Inflammatory macrophage treated with lipopolysaccharide for 4 hours (primary cell): ENCODE measurements at regions not wholly inside any gene's neighbourhood (a gene's known extent, or its start where the extent isn't known, plus 50 kb on each side); places are given as distances from the start of the nearest gene placed in this dataset.

Experiments used
- DNase-seq: peaks from one replicate; pipeline ENCODE4 v3.0.0-alpha.2; 2020

GRCh38 chr11:41982975-41983374 is 523.5 kb upstream of the LRRC4C start:
- DNase-seq, result no peak

DNA sequence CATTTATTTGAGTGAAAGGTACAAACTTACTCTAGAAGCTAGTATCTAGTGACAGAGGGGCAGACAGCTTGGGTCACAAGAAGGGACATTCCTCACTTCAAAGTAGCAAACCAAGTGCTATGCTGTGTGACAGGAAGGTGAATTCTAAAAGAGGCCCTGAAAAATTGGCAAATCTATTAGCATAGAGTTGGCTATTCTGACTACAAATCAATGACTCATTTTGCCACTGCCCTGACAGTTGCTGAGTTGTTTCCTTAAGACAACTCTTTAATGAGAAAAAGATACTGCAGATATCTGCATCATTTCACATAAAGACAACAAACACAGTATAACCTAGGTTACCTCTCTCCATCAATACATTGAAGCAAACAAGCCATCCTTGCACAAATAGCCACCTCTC is 524.0 kb upstream of the LRRC4C start:
- DNase-seq, result no peak

GRCh38 chr11:41984023-41984422 is 524.6 kb upstream of the LRRC4C start:
- DNase-seq, result no peak

DNA sequence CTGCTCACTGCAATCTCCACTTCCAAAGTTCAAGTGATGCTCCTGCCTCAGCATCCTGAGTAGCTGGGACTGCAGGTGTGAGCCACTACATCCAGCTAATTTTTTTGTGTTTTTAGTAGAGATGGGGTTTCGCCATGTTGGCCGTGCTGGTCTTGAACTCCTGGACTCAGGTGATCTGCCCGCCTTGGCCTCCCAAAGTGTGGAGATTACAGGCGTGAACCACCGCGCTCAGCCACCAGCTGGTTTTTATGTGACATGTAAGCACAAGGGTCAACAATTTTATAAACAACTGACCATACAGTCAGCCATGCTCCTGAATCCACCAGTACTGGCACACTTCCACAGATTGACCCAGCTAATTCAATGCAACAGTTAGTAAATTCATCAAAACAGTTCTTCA is 526.3 kb upstream of the LRRC4C start:
- no peak for DNase-seq

DNA sequence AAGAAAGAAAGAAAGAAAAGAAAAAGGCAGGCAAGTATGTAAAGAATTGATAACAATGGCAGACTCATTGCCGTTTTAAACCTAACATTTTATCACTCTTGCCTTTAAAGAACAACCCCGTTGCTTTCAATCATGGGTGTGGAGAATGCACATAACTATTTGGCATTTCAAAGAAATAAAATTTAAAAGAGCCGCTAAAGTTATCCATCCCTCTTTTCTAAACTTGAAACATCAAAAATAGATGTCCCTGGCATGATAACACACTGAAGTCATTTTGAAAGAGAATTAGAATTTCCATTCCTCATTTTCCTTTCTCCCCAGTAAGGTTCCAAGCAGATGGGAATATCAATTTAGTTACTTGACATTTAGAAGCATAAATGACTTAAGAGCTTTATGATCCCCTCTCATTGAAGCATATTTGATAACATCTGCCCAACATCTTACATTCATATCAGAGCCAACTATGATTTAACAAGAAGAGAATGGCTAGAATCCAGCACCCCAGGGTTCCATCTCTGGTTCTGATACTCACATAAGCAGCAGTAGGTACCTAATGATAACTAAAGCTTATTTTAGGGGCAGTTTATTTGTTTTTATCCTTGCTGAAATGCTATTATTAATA is 529.6 kb upstream of the LRRC4C start:
- no peak for DNase-seq

GRCh38 chr11:41989823-41990380 is 530.5 kb upstream of the LRRC4C start:
- no peak for DNase-seq

DNA sequence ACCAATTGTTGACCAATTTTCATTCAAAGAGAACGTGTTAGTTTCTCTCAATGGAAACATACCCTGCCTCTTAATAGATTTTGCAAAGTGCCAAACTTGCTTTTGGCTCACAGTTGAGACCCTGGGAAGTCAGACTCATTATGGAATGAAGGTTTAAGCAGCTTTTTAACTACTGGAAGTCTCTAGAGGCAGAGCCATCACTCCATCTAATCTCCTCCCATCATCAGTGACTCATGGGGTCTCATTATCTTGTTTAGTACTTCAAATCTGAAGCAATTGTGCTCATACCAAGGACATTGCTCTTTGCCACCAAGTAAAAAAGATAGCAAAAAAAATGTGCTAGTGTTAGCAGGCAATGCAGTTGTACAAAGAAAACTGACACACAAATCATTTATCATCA is 537.1 kb upstream of the LRRC4C start:
- DNase-seq, result no peak

DNA sequence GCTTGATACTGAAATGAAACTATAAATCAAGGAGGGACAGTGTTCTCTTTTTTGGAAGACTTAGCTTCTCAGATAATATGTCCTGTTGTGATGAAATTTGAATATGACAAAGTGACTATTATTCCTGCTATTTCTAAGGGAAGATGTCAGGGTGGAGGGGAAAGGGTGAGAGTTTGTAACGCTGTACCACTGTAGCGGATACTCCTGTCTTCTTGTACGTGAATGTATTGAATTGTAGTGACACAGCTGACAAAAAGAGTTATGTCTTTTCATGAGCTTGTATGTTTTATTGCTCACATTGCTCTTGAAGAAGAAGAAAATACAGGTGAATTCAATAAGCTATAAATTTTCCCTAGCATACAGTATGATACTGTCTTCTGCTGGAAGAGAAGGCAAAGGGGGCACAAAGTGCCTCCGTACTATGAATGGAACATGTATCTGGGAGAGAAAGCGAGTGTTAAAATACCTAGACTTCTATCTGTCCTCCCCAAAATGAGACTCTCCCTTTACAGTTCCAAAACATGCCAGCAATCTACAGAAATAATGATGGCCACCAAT is 538.5 kb upstream of the LRRC4C start:
- no peak for DNase-seq

- no peak for DNase-seq
Observed at GRCh38 chr11:41999066-41999465, 539.6 kb upstream of the LRRC4C start.

- DNase-seq, result no peak
Observed at GRCh38 chr11:42003801-42004200, 544.3 kb upstream of the LRRC4C start.

GRCh38 chr11:42006766-42007165 is 547.3 kb upstream of the LRRC4C start:
- DNase-seq, result no peak

- DNase-seq, result no peak
Observed at GRCh38 chr11:42012271-42012670, 552.8 kb upstream of the LRRC4C start.

- no peak for DNase-seq
Observed at GRCh38 chr11:42013656-42014201, 554.3 kb upstream of the LRRC4C start.

GRCh38 chr11:42021911-42022310 is 562.5 kb upstream of the LRRC4C start:
- no peak for DNase-seq

DNA sequence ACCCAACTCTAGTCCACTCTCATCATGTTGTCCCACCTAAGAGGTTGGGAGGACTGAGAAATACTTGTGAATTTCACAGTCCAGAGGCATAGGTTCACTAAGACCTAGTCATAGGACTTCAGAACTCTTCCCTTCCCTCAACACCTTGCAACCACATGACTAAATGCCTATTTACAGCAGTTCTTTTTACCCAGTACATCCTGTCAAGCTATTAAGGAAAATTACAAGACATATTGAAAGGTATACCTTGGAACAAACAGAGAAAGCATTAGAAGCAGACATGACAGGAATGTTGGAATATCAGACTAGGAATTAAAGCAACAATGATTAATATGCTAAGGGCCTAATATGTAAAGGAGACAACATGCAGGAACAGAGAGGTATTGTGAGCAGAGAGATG is 563.8 kb upstream of the LRRC4C start:
- DNase-seq, result no peak

- DNase-seq, result no peak
Observed at GRCh38 chr11:42025121-42025803, 565.8 kb upstream of the LRRC4C start.

DNA sequence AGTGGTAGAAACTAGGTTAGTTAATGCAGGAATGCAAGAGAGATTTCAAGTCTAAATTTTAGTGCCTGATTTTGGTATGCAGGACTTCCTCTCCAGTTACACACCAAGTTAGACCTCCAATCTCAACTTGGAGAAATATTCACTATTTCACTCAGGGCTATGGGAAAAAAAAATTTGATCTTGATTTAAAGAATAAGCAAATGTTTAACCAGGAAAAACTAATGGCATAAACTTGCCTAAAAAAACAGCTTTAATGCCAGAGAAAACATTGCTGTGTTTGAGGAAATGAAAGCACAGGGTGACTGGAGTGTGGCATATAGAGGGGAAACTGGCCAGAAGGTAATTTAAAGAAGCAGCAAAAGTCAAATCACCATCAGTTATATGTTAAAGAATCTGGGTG is 575.4 kb upstream of the LRRC4C start:
- no peak for DNase-seq

GRCh38 chr11:42036201-42036600 is 576.7 kb upstream of the LRRC4C start:
- no peak for DNase-seq

- DNase-seq, result no peak
Observed at GRCh38 chr11:42043312-42043711, 583.9 kb upstream of the LRRC4C start.

DNA sequence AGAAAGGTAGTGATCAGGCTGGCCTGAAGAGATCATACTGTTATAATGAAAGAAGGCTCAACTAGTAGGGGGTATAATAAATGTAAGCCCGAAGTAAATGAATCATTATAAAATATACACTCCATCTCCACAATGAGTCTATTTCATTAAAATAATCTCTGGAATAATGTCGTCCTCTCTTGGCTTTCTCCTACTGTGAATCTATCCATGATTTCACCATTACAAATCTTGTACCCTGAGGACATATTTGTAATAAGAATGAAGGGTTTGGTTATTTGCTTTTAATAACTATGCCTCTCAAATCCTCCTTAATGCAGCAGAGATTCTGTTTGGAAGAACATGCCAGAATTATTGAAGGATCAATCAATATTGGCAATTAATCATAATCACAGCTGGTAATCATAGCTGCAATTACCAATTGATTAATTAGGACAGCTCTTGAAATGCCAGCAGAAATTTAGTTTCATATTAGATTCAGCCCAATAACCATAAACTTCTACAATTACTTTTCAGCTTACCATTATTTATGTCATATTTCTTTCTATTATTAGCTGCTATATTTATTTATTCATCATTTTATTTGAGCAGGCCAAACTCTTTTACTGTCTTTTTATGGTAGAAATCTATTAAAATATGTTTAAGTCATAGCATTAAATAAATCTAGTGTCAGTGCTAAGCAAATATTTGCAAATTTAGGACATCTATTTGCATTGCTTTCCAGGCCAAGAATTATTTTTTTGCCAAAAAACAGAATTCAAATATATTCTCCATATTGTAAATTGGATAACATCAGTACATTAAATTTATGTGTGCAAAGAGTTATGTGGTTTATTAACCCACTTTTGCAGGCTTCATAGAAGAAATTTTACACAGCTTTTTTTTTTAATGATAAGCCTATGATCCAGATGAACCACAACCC is 588.4 kb upstream of the LRRC4C start:
- no peak for DNase-seq

DNA sequence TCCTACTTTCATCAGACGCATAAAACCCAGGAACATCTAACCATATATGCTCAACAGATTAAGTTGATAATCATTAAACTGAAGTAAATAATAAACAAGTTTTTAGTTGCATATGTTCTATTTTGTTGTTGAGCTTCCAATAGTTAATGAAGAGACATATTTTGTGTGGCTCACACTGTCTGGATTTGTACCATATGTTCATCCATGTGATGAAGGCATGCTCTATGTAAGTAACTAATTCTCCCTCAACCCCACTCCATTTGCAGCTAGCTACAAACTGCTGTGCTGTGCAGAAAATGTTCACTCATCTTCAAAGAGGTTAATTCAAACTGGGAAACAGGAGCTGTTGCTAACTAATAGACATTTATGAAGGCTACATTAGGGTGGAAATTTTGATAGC is 589.7 kb upstream of the LRRC4C start:
- no peak for DNase-seq

DNA sequence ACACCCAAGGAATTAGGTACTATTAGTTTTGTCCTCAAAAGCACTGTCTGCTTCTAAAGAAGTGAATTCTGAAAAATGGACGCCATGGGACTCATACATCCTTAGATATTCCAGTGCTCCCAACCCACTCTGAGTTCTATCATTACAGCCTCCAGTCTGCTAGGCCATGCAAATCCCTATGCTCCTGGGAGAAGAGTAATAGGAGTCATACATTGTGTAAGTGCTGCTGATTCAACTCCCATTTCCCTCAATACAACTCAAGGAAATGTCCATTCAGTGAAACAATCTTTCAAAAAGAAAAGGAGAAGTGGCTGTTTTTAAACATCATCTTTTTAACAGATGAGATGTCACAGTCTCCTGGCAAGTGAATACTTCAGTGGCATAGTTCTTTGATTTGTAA is 590.2 kb upstream of the LRRC4C start:
- DNase-seq, result no peak

- no peak for DNase-seq
Observed at GRCh38 chr11:42054351-42054900, 595.0 kb upstream of the LRRC4C start.
